Activated CD4-positive, alpha-beta T cell treated with anti-CD3 and anti-CD28 coated beads for 48 hours (primary cell): ENCODE measurements at regions not wholly inside any gene's neighbourhood (a gene's known extent, or its start where the extent isn't known, plus 50 kb on each side); places are given as distances from the start of the nearest gene placed in this dataset.
A peak's percentile ranks its signal among the peaks of the same experiment; 100 is the strongest.
"Not testable (repeated sequence)": the region's sequence is repeated elsewhere in the genome, so short reads cannot be mapped to it uniquely, and the experiment has no call there.

Source experiments
- DNase-seq: peaks from one replicate; pipeline ENCODE4 v3.0.0-alpha.2; 2020

DNA sequence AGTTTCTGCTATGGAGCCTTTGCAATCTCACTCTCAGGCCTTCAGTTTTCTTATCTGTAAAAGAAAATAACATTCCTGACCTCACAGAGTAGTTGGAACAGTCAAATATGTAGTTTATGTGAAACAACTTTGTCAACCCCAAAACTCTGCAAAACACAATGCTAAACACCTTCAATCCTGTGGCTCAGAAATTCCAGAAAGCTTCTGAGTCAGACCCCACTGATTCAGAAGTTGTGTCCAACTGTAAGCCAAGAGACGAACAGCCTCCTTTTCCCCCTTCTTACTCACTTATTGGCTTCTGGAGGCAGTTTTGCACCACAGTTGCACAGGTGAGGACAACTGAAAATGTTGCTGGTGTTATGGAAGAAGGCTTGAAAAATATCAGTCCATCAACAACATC, 52.9 kb downstream of the TMSB4Y start:
- DNase-seq, result peak; percentile 6

DNA sequence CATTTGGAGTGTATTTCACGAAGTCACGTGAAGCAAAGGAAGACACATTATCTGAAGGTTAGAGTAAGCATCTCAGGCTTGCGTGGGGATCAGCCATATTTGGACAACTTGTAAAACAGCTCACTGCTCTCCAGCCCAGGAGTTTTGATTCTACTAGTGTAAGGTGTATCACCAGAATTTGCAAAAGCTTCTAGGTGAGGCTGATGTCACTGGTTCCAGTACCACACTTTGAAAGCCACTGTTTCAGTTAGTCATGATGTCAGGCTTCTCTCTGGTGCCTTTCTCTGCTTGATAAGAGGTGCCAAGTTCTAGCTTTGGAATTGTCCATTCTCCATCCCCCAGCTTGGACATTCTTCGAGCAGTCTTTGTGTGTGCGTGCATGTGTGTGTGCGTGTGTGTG, 62.3 kb downstream of the TMSB4Y start:
- no peak for DNase-seq

DNA sequence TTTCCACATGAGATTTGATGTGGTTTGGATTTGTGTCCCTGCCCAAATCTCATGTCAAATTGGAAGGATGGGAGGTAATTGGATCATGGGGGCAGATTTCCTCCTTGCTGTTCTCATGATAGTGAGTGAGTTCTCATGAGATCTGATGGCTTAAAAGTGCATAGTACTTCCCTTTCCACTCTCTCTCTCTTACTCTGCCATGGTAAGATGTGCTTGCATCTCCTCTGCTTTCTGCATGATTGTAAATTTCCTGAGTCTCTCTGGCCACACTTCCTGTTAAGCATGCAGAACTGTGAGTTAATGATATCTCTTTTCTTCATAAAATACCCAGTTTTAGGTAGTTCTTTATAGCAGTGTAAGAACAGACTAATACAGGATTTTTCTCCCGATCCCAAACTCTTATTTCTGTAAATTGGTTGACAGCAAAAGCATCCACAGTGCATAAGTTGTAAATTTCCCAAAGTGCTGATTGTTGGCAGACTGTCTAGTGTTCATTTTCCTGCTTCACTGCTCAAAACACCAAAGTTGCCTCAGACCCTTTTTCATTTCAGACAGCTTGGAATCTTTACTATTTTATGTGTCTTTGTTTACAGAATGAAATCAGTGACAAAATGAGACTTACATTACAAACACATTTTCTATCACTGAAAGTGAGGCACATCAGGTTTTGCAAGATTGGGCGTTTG, 86.6 kb downstream of the TMSB4Y start:
- no peak for DNase-seq

DNA sequence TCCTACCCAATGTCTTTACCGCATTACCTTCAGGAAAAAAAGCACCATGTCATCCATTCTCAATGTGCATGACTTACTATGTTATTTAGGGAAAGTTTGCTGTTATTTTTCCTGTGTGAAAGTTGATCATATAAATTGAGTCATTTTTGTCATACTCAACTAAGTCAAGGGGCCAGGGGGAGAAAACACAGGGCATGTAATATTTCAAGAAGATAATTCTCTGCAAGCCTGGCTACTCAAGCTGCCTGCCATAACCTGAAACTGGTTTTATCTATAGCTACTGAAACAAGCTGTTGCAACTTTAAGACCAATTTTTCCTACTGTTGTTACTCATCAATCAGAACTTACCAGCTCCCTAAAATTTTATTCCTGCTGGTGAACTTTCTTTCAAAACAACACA, 91.4 kb downstream of the TMSB4Y start:
- no peak for DNase-seq

DNA sequence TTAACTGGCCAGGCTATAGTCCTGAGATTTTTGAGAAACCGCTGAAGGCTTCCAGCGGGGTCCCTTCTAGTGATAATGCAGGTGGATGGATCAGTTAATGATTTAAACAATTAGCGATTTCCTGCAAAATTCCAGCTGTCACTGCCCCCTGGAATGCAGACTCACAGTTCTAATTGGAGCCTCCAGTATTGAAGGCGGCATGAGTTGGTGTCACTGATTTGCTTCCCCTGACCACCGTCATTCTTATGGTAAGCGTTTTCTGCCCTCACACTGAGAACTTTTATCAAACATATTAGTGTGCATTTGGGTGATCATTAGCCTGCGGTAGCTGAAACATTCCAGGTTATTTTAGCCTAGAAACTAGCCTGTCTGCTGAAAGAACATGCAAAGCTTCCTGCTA, 99.1 kb downstream of the TMSB4Y start:
- DNase-seq, result no peak

GRCh38 chrY:13803424-13803823, 99.7 kb downstream of the TMSB4Y start:
- no peak for DNase-seq

DNA sequence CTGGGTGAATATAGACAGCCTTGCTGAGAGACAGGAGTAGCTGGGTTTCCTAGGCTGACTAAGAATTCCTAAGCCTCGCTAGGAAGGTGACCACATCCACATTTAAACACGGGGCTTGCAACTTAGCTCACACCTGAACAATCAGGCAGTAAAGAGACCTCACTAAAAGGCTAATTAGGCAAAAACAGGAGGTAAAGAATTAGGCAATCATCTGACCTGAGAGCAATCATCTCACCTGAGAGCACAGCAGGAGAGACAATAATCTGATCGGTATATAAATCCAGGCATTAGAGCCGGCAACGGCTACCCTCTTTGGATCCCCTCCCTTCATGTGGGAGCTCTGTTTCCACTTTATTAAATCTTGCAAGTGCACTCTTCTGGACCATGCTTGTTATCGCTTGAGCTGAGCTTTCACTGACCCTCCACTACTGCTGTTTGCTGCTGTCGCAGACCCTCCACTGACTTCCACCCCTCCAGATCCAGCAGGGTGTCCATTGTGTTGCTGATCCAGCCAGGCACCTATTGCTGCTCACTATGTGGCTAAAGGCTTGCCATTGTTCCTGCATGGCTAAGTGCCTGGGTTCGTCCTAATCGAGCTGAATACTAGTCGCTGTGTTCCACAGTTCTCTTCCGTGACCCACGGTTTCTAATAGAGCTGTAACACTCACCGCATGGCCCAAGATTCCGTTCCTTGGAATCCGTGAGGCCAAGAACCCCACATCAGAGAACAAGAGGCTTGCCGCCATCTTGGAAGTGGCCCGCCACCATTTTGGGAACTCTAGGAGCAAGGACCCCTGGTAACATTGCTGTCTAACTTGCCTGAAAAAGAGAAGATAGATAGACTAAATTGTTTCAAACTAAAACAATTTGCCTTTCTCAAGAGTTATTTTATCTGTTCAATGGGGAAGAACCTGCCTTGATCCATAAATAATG, 100.7 kb downstream of the TMSB4Y start:
- no peak for DNase-seq

DNA sequence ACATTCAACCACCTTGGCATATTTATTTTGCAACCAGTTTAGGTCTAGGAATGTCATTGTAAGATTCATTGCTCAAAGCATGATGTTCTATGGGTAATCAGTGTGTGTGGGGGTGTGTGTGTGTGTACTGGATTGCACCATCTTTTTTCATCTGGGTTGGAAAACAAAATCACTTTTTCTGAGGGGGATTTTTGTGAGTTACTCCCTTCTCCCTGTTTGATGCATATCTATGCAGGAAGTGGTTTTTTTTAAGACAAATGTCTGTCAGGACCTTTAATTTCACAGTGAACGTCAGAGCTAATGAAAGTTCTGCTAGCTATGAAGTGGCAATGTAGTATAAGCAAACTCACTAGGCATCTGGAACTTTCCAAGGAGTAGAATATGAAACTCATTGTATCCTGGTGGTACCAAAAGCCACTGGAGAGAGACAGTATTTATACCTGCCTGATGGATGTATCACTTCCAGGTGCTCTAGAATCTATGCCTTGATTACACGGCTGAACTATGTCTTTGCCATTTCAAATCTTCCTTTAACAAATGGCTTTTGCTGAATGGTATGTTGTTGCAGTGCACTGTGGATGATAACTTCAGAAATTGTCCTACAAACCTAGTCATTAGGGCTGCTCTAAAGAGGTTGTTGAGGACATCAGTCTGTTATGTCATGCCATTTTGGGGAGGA, 101.5 kb downstream of the TMSB4Y start:
- no peak for DNase-seq

- no peak for DNase-seq
Measured at GRCh38 chrY:13805736-13806067, 102.0 kb downstream of the TMSB4Y start.

- DNase-seq, result no peak
Measured at GRCh38 chrY:13830089-13830488, 126.4 kb downstream of the TMSB4Y start.

DNA sequence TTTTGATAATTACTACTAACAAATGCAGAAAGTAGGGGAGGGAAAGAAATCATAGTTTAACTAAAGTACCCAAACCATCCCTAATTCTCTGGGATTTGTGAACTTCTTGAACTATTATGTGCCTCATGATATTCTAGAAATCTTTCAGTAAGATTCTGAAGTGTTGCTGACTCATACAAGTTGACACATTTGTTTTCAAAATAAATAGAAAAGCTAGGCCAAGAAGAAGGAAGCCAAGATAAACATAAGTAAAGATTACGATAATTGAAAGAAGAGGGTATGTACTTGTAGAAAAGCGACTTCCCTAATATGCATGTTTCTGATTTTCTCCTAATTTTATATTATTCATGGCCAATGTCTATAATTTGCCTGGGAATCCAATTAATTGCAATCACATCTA, 140.7 kb downstream of the TMSB4Y start:
- DNase-seq, result no peak

DNA sequence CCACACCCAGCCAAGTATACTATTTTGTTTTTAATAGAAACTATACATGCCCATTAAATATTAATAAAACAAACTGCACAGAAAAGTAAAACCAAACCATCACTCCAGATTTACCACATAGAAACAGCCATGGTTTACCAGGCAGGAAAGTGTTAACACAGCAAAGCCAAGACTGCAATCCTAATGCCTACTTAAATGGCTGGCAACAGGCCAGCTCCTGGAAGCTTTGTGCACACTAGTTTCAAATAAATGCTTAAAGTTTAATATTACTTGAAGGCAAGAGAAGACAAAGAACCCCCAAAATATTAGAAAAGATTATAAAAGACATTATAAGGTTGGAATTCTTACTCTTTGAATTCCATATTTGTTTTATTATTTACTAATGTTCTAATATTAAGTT, 141.0 kb downstream of the VCY start:
- no peak for DNase-seq

- no peak for DNase-seq
Measured at GRCh38 chrY:13869611-13870010, 116.7 kb downstream of the VCY start.

DNA sequence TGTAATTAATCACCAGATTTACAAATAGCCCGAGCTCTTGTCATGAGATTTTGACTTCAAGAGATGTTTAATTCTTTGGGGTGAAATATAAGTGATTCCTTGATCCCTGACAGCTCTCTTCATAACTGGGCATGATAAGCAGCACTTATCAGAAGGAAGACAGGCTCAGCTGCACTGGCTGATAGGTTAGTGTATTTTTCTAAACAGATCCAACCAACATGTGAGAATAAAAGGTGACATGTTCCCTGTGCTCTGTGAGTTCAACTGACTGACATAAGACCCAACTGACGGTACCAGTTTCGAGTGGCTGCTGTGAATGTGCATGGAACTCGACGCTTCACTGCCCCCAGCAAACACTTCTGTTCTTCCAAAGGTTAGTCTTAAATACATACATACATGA, 114.8 kb downstream of the VCY start:
- no peak for DNase-seq

DNA sequence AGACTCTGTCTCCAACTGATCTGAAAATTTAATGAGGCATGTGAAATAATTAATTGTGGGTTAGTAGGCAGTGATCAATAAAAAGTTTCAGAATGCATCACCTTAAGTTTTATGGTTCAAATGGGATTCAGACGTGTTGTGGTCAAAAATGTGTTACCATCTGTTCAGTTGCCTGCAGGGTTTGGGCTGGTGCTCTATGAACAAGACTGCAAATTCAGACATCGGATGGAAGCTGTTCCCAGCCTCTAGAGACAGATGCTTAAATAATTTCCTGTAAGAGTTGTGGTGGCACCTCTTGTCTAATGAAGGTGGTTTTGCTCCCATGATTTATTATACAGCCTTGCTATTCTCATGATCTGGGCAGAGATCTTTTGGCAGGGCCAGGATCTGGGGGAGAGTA, 113.6 kb downstream of the VCY start:
- no peak for DNase-seq

- no peak for DNase-seq
Measured at GRCh38 chrY:13878506-13878905, 107.8 kb downstream of the VCY start.

DNA sequence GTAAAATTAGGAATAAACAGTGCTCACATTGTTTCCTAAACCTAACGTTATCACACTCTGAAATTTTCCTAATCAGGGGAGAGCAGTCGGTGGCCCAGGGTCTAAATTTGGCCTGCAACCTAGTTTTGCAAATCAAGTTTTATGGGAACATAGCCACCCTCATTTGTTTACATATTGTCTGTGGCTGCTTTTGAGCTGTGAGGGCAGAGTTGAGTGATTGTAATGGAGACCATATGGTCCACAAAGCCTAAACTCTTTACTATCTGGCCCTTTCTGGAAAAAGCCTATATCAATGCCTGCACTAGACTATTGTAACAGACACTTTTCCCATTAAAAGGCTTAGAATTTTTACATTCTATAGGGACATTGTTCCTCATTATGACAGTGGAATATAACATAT, 105.2 kb downstream of the VCY start:
- DNase-seq, result no peak

DNA sequence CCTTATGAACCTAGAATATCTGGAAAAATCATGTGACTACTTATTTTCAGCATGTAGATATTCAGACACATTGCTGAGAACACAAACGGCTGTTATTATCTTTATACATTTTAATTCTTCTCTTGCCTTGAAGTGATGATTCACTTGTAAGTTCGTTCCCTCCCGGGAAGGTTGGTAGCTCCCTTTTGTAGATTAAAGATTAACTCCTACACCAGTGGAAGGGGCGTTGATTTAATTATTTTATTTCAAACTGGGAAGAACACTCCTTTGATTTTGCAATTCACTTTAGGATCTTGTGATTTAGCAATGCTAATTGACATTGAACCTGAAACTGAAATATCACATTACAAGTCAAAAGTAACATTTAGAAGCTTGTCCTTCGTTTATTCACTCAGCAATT, 103.4 kb downstream of the VCY start:
- DNase-seq, result no peak

GRCh38 chrY:13894028-13894427, 92.2 kb downstream of the VCY start:
- DNase-seq, result not testable (repeated sequence)

GRCh38 chrY:13907736-13908135, 78.5 kb downstream of the VCY start:
- DNase-seq, result no peak

GRCh38 chrY:13930436-13930835, 55.8 kb downstream of the VCY start:
- DNase-seq, result not testable (repeated sequence)
